SH-SY5Y (cell line): ENCODE measurements at regions not wholly inside any gene's neighbourhood (a gene's known extent, or its start where the extent isn't known, plus 50 kb on each side); places are given as distances from the start of the nearest gene placed in this dataset.

ENCODE experiments used
- GATA2 ChIP-seq: IDR thresholded peaks from 2 replicates; pipeline ENCODE4 v1.6.1; 2011; ENCODE audit warnings: mild to moderate bottlenecking, low read depth, low read length
- GATA3 ChIP-seq: IDR thresholded peaks from 2 replicates; pipeline ENCODE4 v1.6.1; 2011; ENCODE audit warnings: low read depth, mild to moderate bottlenecking, low read length, moderate library complexity

GRCh38 chr6:85329196-85329595 lies 120.7 kb upstream of the NT5E start:
- no peak for TF ChIP-seq GATA3
- no peak for TF ChIP-seq GATA2
